Left lung (tissue), 4 donors: ENCODE measurements at regions not wholly inside any gene's neighbourhood (a gene's known extent, or its start where the extent isn't known, plus 50 kb on each side); places are given as distances from the start of the nearest gene placed in this dataset.

ENCODE experiments used
- ATAC-seq: fragments of 200-7000 bp; cut with Tn5 transposase; one replicate; pipeline ENCODE4 v1.9.1; 2020; ENCODE audit warnings: moderate library complexity
- DNase-seq, 4 donors: peaks; one replicate each; pipeline ENCODE4 v3.0.0-alpha.2; 2013 to 2020
- H3K27ac ChIP-seq, 2 donors: fragments of 200-600 bp; sonication (generic) in 1 of 2; one replicate each; pipeline versions ENCODE4 v1.5.0 to v1.8.0; 2020 to 2021
- H3K27me3 ChIP-seq, 2 donors: fragments of 200-600 bp; sonication (generic) in 1 of 2; one replicate each; pipeline versions ENCODE4 v1.5.0 to v1.8.0; 2020 to 2021
- H3K36me3 ChIP-seq, 2 donors: fragments of 200-600 bp; sonication (generic) in 1 of 2; one replicate each; pipeline versions ENCODE4 v1.5.0 to v1.8.0; 2020 to 2021
- H3K4me1 ChIP-seq, 2 donors: fragments of 200-600 bp; one replicate each; pipeline ENCODE4 v1.8.0; 2021
- H3K4me3 ChIP-seq, 2 donors: fragments of 200-600 bp; sonication (generic) in 1 of 2; one replicate each; pipeline versions ENCODE4 v1.5.0 to v1.8.0; 2020 to 2021; ENCODE audit warnings: mild to moderate bottlenecking in 1 of 2
- H3K9me3 ChIP-seq, 2 donors: fragments of 200-600 bp; sonication (generic) in 1 of 2; one replicate each; pipeline versions ENCODE4 v1.5.0 to v1.8.0; 2020 to 2021
- intact Hi-C, 2 donors: fragments of 100-400 bp; cut with DNase I; formaldehyde crosslinking; loops; one replicate each; pipeline versions ENCODE4 v1.11.2 to v1.14.2; 2022
- TF ChIP-seq, protein P1 (sequence below), 2 donors: fragments of 200-600 bp; sonication (generic) in 1 of 2; IDR thresholded peaks; one replicate each; pipeline versions ENCODE4 v1.5.0 to v1.8.0; 2021; ENCODE audit warnings: antibody characterized with exemption in 2 of 2
- donor health status: DM: no; HTN: yes; CAD: no.
- donor health status: DM: no; HTN: no; CAD: no.

DNA sequence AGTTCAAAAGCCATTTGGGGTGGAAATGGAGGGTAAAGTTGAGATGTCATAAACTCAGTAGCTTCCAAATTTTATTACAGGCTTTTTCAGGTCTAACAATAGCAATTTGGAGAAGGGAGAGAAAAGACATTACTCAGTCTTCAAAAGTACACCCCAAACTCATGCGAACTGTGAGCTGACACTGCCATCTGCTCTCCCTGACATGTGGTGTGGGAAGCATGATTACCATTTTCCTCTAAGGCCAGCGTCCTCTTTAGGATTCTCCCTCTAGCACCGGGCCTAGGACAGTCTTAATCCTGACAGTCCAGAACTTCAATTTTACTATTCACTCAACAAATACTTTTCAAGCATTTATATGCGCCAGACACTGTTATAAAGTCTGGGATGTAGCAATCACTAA, 536.0 kb upstream of the JARID2 start:
- ATAC-seq = no peak

DNA sequence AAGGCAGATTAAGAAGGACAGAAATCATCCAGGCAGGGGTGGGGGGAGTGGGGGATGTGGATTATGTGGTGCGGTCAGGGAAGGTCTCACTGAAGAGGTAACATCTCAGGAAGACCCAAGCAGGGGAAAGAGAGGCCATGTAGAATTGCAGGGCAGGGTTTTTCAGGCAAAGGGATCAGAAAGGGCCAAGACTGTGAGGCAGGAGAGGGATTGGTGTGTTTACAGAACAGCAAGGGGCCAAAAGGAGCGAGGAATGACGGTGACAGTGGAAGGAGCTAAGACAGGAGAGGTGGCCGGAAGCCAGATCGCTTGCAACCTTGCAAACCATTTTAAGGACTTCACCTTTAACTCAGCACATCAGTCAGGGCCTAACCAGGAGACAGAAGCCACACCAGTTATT, 535.4 kb upstream of the JARID2 start:
- Histone ChIP-seq H3K27ac (peak overlapping the region in 1 of 2 donors; percentile 76), H3K9me3 (no peaks in the 10 kb centered on the region), H3K4me1 (peaks cover 0 to 38% of the 10 kb centered on the region in 2 donors), H3K27me3 (no peaks in the 10 kb centered on the region), H3K4me3 (no peak overlapping the region), H3K36me3 (no peaks in the 10 kb centered on the region)
- DNase-seq (no peak), ATAC-seq (no peak)
- intact Hi-C loops = no loop called here
- TF ChIP-seq, protein P1, sequence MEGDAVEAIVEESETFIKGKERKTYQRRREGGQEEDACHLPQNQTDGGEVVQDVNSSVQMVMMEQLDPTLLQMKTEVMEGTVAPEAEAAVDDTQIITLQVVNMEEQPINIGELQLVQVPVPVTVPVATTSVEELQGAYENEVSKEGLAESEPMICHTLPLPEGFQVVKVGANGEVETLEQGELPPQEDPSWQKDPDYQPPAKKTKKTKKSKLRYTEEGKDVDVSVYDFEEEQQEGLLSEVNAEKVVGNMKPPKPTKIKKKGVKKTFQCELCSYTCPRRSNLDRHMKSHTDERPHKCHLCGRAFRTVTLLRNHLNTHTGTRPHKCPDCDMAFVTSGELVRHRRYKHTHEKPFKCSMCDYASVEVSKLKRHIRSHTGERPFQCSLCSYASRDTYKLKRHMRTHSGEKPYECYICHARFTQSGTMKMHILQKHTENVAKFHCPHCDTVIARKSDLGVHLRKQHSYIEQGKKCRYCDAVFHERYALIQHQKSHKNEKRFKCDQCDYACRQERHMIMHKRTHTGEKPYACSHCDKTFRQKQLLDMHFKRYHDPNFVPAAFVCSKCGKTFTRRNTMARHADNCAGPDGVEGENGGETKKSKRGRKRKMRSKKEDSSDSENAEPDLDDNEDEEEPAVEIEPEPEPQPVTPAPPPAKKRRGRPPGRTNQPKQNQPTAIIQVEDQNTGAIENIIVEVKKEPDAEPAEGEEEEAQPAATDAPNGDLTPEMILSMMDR (IDR thresholded peaks at IDR 0.05) = no peak

More for the DNA sequence above, 536.0 kb upstream of the JARID2 start:
- intact Hi-C loops = no loop called here
- no peak for DNase-seq
- TF ChIP-seq, protein P1 (IDR thresholded peaks at IDR 0.05) = no peak
- Histone ChIP-seq H3K9me3 (no peaks in the 10 kb centered on the region), H3K27me3 (no peaks in the 10 kb centered on the region), H3K36me3 (no peaks in the 10 kb centered on the region), H3K4me3 (no peak overlapping the region), H3K27ac (no peak overlapping the region), H3K4me1 (peaks cover 0 to 38% of the 10 kb centered on the region in 2 donors)

DNA sequence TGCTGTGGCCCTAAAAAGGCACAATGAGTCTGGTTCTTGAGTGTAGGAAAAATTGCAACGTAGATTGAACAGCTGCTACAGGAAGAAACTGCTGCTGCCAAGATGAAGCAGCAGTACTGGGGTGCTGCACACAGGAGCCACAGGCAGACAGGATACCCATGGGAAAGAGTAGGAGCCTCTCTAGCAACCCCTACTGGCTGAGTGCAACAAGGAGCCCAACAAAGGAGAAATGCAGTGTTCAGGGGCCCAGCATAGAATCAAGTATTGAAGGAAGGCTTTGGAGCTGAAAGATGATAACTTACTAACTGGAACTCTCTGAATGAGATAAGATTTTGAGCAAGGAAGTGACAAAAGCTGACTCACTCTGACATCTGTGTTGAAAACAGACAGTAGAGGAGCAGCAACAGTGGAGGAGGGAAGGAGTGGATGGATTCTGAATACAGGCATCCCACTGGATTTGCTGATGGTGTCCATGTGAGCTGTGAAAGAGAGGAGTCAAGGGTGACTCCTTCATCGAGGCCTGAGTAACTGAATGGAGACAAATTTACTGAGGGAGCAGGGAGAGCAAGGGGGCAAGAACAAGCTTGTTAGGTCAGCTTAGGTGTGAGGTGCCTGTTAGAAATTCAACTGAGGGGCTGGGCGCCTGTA, 534.7 kb upstream of the JARID2 start:
- Histone ChIP-seq H3K27ac (peak overlapping the region in 1 of 2 donors; percentile 76), H3K9me3 (no peaks in the 10 kb centered on the region), H3K27me3 (no peaks in the 10 kb centered on the region), H3K4me1 (peaks cover 0 to 34% of the 10 kb centered on the region in 2 donors), H3K4me3 (no peak overlapping the region), H3K36me3 (no peaks in the 10 kb centered on the region)
- intact Hi-C loops = no loop called here
- DNase-seq = peak in 1 of 4 donors; percentile 54
- TF ChIP-seq, protein P1 (IDR thresholded peaks at IDR 0.05) = peak; percentile 45 to 63
- ATAC-seq = peak; percentile 91

DNA sequence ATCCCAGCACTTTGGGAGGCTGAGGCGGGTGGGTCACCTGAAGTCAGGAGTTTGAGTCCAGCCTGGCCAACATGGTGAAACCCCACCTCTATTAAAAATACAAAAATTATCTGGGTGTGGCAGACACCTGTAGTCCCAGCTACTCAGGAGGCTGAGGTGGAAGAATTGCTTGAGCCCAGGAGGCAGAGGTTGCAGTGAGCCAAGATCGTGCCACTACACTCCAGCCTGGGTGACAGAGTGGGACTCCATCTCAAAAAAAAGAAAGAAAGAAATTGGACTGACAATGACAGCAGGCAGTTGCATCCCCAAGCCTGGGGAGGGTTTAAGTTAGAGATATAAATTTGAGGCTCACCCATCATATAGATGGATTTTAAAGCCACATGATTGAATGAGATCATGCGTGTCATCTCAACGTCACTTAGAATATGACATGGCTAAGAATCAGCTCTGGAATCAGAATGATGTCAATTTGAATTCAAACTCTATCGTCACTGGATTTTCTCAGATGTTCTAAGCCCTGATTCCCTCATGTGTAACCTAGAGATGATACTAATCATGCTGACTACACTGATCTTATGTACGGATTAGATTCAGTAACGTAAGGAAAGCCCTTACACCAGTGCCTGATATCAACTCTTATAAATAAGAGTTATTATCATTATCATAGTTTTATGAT, 534.0 kb upstream of the JARID2 start:
- intact Hi-C loops = no loop called here
- H3K36me3 ChIP-seq = no peaks in the 10 kb centered on the region
- TF ChIP-seq, protein P1 (IDR thresholded peaks at IDR 0.05) = no peak
- H3K4me1 ChIP-seq = peaks cover 0 to 30% of the 10 kb centered on the region in 2 donors
- ATAC-seq (no peak), DNase-seq (no peak)
- no peak overlapping the region for H3K4me3 ChIP-seq
- peak overlapping the region in 1 of 2 donors; percentile 76 for H3K27ac ChIP-seq
- H3K9me3 ChIP-seq = no peaks in the 10 kb centered on the region
- H3K27me3 ChIP-seq = no peaks in the 10 kb centered on the region
